Peyer's patch (tissue), 4 donors: ENCODE measurements at regions not wholly inside any gene's neighbourhood (a gene's known extent, or its start where the extent isn't known, plus 50 kb on each side); places are given as distances from the start of the nearest gene placed in this dataset.

Experiments used
- POLR2A ChIP-seq, 2 donors: fragments of 450-650 bp; IDR thresholded peaks; one replicate each; pipeline ENCODE4 v1.5.1; 2017; ENCODE audit warnings: antibody characterized with exemption in 2 of 2, mild to moderate bottlenecking in 2 of 2, moderate library complexity in 2 of 2
- TF ChIP-seq, protein P1 (sequence below), 6 experiments: fragments of 450-650 bp in 4 of 6; fragments of 200-600 bp in 2 of 6; sonication (generic) in 1 of 6; IDR thresholded peaks; one replicate each; pipeline ENCODE4 v1.5.1; 2017 to 2019; ENCODE audit warnings: antibody characterized with exemption in 6 of 6, mild to moderate bottlenecking in 3 of 6, moderate library complexity in 1 of 6

DNA sequence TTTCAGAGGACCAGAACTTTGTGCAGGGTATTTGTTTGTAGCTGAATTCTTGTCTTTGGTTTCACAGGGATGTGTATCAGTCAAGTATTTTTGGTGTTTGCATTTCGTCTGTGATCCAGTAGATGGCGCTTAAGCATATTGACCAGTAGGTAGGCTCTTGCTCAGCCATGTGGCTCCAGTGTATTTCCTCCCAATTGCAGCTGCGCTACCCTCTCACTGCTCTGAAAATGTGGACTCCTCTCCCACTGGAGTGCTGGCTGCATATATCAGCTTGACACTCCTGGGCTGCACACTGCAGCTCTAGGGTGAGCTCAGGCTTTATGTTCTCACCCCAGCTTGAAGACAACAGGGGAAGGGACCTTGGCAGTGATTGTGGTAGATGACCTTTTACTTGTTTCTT lies 1264.3 kb upstream of the ALCAM start:
- no peak for TF ChIP-seq POLR2A (IDR thresholded peaks at IDR 0.05)
- TF ChIP-seq, protein P1, sequence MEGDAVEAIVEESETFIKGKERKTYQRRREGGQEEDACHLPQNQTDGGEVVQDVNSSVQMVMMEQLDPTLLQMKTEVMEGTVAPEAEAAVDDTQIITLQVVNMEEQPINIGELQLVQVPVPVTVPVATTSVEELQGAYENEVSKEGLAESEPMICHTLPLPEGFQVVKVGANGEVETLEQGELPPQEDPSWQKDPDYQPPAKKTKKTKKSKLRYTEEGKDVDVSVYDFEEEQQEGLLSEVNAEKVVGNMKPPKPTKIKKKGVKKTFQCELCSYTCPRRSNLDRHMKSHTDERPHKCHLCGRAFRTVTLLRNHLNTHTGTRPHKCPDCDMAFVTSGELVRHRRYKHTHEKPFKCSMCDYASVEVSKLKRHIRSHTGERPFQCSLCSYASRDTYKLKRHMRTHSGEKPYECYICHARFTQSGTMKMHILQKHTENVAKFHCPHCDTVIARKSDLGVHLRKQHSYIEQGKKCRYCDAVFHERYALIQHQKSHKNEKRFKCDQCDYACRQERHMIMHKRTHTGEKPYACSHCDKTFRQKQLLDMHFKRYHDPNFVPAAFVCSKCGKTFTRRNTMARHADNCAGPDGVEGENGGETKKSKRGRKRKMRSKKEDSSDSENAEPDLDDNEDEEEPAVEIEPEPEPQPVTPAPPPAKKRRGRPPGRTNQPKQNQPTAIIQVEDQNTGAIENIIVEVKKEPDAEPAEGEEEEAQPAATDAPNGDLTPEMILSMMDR (IDR thresholded peaks at IDR 0.05) = peak in 1 of 6 experiments; percentile 20
